ENCODE measurements at regions not wholly inside any gene's neighbourhood (a gene's known extent, or its start where the extent isn't known, plus 50 kb on each side); places are given as distances from the start of the nearest gene placed in this dataset.

DNA sequence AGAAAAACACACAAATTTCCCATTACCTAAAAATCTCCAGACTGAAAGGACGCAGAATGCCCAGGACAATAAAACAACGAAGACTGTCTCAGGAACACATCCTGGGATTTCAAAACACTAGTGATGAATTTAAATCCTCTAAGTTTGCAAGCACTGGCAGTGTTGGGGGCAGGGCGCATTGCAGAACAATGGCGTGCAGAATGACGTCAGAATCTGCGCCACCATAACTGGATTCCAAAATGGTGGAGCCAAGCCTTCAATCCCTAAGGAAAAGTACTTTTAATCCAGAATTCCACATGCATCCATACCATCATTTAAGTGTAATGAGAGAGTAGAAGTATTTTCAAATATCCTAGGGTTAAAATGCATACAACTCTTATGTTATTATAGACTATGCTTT is 679.1 kb downstream of the TRIML1 start:
- no peaks in the 10 kb centered on the region for H3K36me3 Mint-ChIP-seq (ENCODE audit: low read depth)
- no peak overlapping the region for H3K27ac Mint-ChIP-seq
- H3K27me3 Mint-ChIP-seq: no peaks in the 10 kb centered on the region
- Histone ChIP-seq H3K36me3 (ENCODE audit: insufficient read depth, low read length) (no peaks in the 10 kb centered on the region), H3K4me3 (ENCODE audit: low read length) (no peak overlapping the region), H3K27ac (ENCODE audit: low read depth in 1 of 2, low read length in 2 of 2) (no peak overlapping the region), H3K9me3 (ENCODE audit: control insufficient read depth in 1 of 2, insufficient read depth in 1 of 2, low read length in 2 of 2) (peaks cover 0 to 13% of the 10 kb centered on the region in 2 experiments), H3K27me3 (ENCODE audit: control insufficient read depth in 1 of 2, insufficient read depth in 2 of 2, low read length in 2 of 2) (no peaks in the 10 kb centered on the region), H3K4me1 (ENCODE audit: insufficient read depth, low read length) (no peaks in the 10 kb centered on the region)
- ATAC-seq (ENCODE audit: poor library complexity) (no peak), DNase-seq (no peak)
- intact Hi-C loops (cut with DNase I, micrococcal nuclease): no loop called here
- H3K4me3 Mint-ChIP-seq: no peak overlapping the region
- CTCF ChIA-PET: no interaction called here
- H3K9me3 Mint-ChIP-seq: peaks cover 5% of the 10 kb centered on the region
- H3K4me1 Mint-ChIP-seq (ENCODE audit: low read depth): no peaks in the 10 kb centered on the region
- TF ChIP-seq, protein P1, sequence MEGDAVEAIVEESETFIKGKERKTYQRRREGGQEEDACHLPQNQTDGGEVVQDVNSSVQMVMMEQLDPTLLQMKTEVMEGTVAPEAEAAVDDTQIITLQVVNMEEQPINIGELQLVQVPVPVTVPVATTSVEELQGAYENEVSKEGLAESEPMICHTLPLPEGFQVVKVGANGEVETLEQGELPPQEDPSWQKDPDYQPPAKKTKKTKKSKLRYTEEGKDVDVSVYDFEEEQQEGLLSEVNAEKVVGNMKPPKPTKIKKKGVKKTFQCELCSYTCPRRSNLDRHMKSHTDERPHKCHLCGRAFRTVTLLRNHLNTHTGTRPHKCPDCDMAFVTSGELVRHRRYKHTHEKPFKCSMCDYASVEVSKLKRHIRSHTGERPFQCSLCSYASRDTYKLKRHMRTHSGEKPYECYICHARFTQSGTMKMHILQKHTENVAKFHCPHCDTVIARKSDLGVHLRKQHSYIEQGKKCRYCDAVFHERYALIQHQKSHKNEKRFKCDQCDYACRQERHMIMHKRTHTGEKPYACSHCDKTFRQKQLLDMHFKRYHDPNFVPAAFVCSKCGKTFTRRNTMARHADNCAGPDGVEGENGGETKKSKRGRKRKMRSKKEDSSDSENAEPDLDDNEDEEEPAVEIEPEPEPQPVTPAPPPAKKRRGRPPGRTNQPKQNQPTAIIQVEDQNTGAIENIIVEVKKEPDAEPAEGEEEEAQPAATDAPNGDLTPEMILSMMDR (IDR thresholded peaks at IDR 0.05): no peak
- POLR2A ChIA-PET: no interaction called here

- Mint-ChIP-seq H3K4me3 (no peak overlapping the region), H3K9me3 (peaks cover 2% of the 10 kb centered on the region), H3K27ac (no peak overlapping the region), H3K36me3 (ENCODE audit: low read depth) (no peaks in the 10 kb centered on the region), H3K27me3 (no peaks in the 10 kb centered on the region), H3K4me1 (ENCODE audit: low read depth) (no peaks in the 10 kb centered on the region)
- Histone ChIP-seq H3K9me3 (ENCODE audit: control insufficient read depth in 1 of 2, insufficient read depth in 1 of 2, low read length in 2 of 2) (peaks cover 0 to 22% of the 10 kb centered on the region in 2 experiments), H3K27me3 (ENCODE audit: control insufficient read depth in 1 of 2, insufficient read depth in 2 of 2, low read length in 2 of 2) (no peaks in the 10 kb centered on the region), H3K27ac (ENCODE audit: low read depth in 1 of 2, low read length in 2 of 2) (no peak overlapping the region), H3K36me3 (ENCODE audit: insufficient read depth, low read length) (no peaks in the 10 kb centered on the region), H3K4me1 (ENCODE audit: insufficient read depth, low read length) (no peaks in the 10 kb centered on the region), H3K4me3 (ENCODE audit: low read length) (no peak overlapping the region)
- DNase-seq (no peak), ATAC-seq (ENCODE audit: poor library complexity) (no peak)
- POLR2A ChIA-PET: no interaction called here
- TF ChIP-seq, protein P1 (IDR thresholded peaks at IDR 0.05): no peak
- intact Hi-C loops (cut with DNase I, micrococcal nuclease): no loop called here
- CTCF ChIA-PET: no interaction called here
Measured at GRCh38 chr4:188819233-188819632, 680.0 kb downstream of the TRIML1 start.

GRCh38 chr4:188821500-188821899 is 682.3 kb downstream of the TRIML1 start:
- ChIA-PET POLR2A (no interaction called here), CTCF (no interaction called here)
- ATAC-seq (ENCODE audit: poor library complexity) (no peak), DNase-seq (no peak)
- intact Hi-C loops (cut with DNase I, micrococcal nuclease): no loop called here
- H3K4me3 Mint-ChIP-seq: no peak overlapping the region
- Histone ChIP-seq H3K27me3 (ENCODE audit: control insufficient read depth in 1 of 2, insufficient read depth in 2 of 2, low read length in 2 of 2) (no peaks in the 10 kb centered on the region), H3K9me3 (ENCODE audit: control insufficient read depth in 1 of 2, insufficient read depth in 1 of 2, low read length in 2 of 2) (peaks cover 0 to 27% of the 10 kb centered on the region in 2 experiments), H3K36me3 (ENCODE audit: insufficient read depth, low read length) (no peaks in the 10 kb centered on the region), H3K27ac (ENCODE audit: low read depth in 1 of 2, low read length in 2 of 2) (no peak overlapping the region), H3K4me1 (ENCODE audit: insufficient read depth, low read length) (no peaks in the 10 kb centered on the region), H3K4me3 (ENCODE audit: low read length) (no peak overlapping the region)
- peaks cover 6% of the 10 kb centered on the region for H3K9me3 Mint-ChIP-seq
- no peaks in the 10 kb centered on the region for H3K4me1 Mint-ChIP-seq (ENCODE audit: low read depth)
- H3K36me3 Mint-ChIP-seq (ENCODE audit: low read depth): no peaks in the 10 kb centered on the region
- no peak overlapping the region for H3K27ac Mint-ChIP-seq
- TF ChIP-seq, protein P1 (IDR thresholded peaks at IDR 0.05): no peak
- no peaks in the 10 kb centered on the region for H3K27me3 Mint-ChIP-seq

All from CD4-positive, alpha-beta T cell (primary cell).